Fibroblast of lung (primary cell): ENCODE measurements at regions not wholly inside any gene's neighbourhood (a gene's known extent, or its start where the extent isn't known, plus 50 kb on each side); places are given as distances from the start of the nearest gene placed in this dataset.

ENCODE experiments used
- CTCF ChIP-seq, 2 donors: IDR thresholded peaks in 1 of 2; conservative IDR thresholded peaks in 1 of 2; 1 replicate in 1 of 2; 2 replicates in 1 of 2; pipeline ENCODE4 v1.5.1; 2011 to 2012; ENCODE audit warnings: low read length in 2 of 2, control low read depth in 1 of 2, inconsistent platforms in 1 of 2, low read depth in 1 of 2, mild to moderate bottlenecking in 1 of 2
- EZH2 ChIP-seq: IDR thresholded peaks from 2 replicates; pipeline ENCODE4 v1.5.1; 2012; ENCODE audit warnings: low read length, control low read depth, mild to moderate bottlenecking; ENCODE audit errors: missing control alignments

DNA sequence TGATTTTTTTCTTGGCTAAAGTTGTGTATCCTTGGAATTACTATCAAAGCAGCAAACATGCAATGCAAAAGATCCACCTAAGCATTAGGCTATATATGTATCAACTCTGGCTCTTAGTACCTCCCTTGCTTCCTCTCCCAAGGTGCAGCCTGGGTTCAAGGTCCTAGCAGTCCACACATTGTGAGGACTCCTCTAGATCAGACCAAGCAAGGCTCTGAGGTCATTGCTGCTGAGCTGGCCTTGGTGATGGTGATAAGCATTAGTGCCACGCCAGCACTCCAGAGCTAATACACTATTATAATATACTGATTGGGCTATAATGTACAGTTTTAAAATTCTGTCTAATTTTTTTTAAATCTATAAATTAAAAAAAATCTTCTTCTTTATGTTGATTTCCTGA is 196.9 kb upstream of the BTG1 start:
- TF ChIP-seq EZH2 (no peak), CTCF (conservative IDR thresholded peaks at IDR 0.05 in 1 of 2, IDR thresholded peaks at IDR 0.05 in 1 of 2; ENCODE audit: low read depth in 1 of 2, low read length in 2 of 2) (no peak)
